H1 (cell line): ENCODE measurements at regions not wholly inside any gene's neighbourhood (a gene's known extent, or its start where the extent isn't known, plus 50 kb on each side); places are given as distances from the start of the nearest gene placed in this dataset.

Experiments used
- CTCF ChIA-PET: fragments of 300-600 bp; sonication (Branson Sonifier 250); formaldehyde crosslinking; loops from one replicate; lab custom pipeline; 2021; ENCODE audit not compliant: partially characterized antibody; lab: Charles Lee
- POLR2A ChIA-PET: fragments of 300-600 bp; sonication (Branson Sonifier 250); formaldehyde crosslinking; loops from one replicate; lab custom pipeline; 2021; ENCODE audit warnings: inconsistent platforms; ENCODE audit not compliant: partially characterized antibody; lab: Charles Lee
- DNase-seq, 2 experiments: peaks; one replicate each; pipeline versions ENCODE4 v3.0.0 to v3.0.0-alpha.2; 2010 to 2022; ENCODE audit warnings: low spot score in 2 of 2, low read depth in 1 of 2, mixed read lengths in 1 of 2
- FAIRE-seq: peaks from 2 replicates; lab custom pipeline; 2011; peaks lifted over from hg19 to GRCh38; lab: Jason Lieb, UNC
- H2AFZ ChIP-seq: 2 replicates; pipeline ENCODE4 v1.8.1; 2012; ENCODE audit warnings: low read length, inconsistent platforms
- H2AK5ac ChIP-seq: 2 replicates; pipeline ENCODE4 v1.6.1; 2013; ENCODE audit warnings: low read depth, low read length
- H2BK120ac ChIP-seq: replicated peaks from 2 replicates; pipeline ENCODE3; 2013; ENCODE audit warnings: low read depth, low read length, inconsistent platforms
- H2BK12ac ChIP-seq: 2 replicates; pipeline ENCODE4 v1.6.1; 2013; ENCODE audit warnings: low read depth, low read length
- H2BK15ac ChIP-seq: 2 replicates; pipeline ENCODE4 v1.6.1; 2013; ENCODE audit warnings: low read length
- H2BK20ac ChIP-seq: 2 replicates; pipeline ENCODE4 v1.6.1; 2013; ENCODE audit warnings: low read length
- H2BK5ac ChIP-seq: 2 replicates; pipeline ENCODE4 v1.6.1; 2013; ENCODE audit warnings: low read depth, low read length
- H3K14ac ChIP-seq: 2 replicates; pipeline ENCODE4 v1.6.1; 2013; ENCODE audit warnings: inconsistent platforms; ENCODE audit not compliant: insufficient read length
- H3K18ac ChIP-seq: 2 replicates; pipeline ENCODE4 v1.6.1; 2013; ENCODE audit warnings: low read length; ENCODE audit errors: extremely low read depth
- H3K23ac ChIP-seq: 2 replicates; pipeline ENCODE4 v1.6.1; 2013; ENCODE audit warnings: inconsistent platforms; ENCODE audit not compliant: insufficient read length
- H3K23me2 ChIP-seq: 2 replicates; pipeline ENCODE4 v1.6.1; 2013; ENCODE audit warnings: low read depth, low read length
- H3K27ac ChIP-seq: 2 replicates; pipeline ENCODE4 v1.6.1; 2011; ENCODE audit warnings: low read depth, low read length, inconsistent platforms
- H3K27me3 ChIP-seq, 4 experiments: replicated peaks in 1 of 4; 1 replicate in 1 of 4; 2 replicates in 3 of 4; pipeline versions ENCODE4 v1.6.1 to v1.8.1; 2011 to 2013; ENCODE audit warnings: low read length in 3 of 4, mild to moderate bottlenecking in 3 of 4, inconsistent platforms in 2 of 4, mixed read lengths in 2 of 4, moderate library complexity in 1 of 4; ENCODE audit not compliant: control insufficient read depth in 3 of 4, insufficient read depth in 3 of 4; ENCODE audit errors: extremely low read depth in 1 of 4
- H3K36me3 ChIP-seq, 4 experiments: 2 replicates each; pipeline versions ENCODE4 v1.6.1 to v1.8.1; 2011 to 2013; ENCODE audit warnings: mild to moderate bottlenecking in 4 of 4, low read length in 3 of 4, moderate library complexity in 2 of 4, control low read depth in 1 of 4, inconsistent platforms in 1 of 4; ENCODE audit not compliant: insufficient read depth in 4 of 4, control insufficient read depth in 2 of 4
- H3K4ac ChIP-seq: replicated peaks from 2 replicates; pipeline ENCODE3; 2013; ENCODE audit warnings: low read length, low read depth, mixed read lengths, inconsistent platforms; ENCODE audit not compliant: insufficient read length
- H3K4me1 ChIP-seq, 4 experiments: replicated peaks in 1 of 4; 1 replicate in 1 of 4; 2 replicates in 3 of 4; pipeline versions ENCODE4 v1.6.1 to v1.8.1; 2011 to 2013; ENCODE audit warnings: low read length in 3 of 4, inconsistent platforms in 2 of 4, mixed read lengths in 1 of 4; ENCODE audit not compliant: insufficient read depth in 4 of 4, control insufficient read depth in 3 of 4
- H3K4me2 ChIP-seq, 2 experiments: 2 replicates each; pipeline versions ENCODE4 v1.6.1 to v1.8.1; 2011 to 2013; ENCODE audit warnings: low read depth in 2 of 2, low read length in 2 of 2, control low read depth in 1 of 2, inconsistent platforms in 1 of 2, mild to moderate bottlenecking in 1 of 2; ENCODE audit not compliant: insufficient read depth in 1 of 2
- H3K4me3 ChIP-seq, 4 experiments: fragments of 200-600, 300-600 bp in 1 of 4; sonication (generic), shearing (Covaris generic), sonication (Bioruptor Twin) in 1 of 4; 2 replicates each; pipeline versions ENCODE4 v1.5.1 to v1.8.1; 2011 to 2016; ENCODE audit warnings: low read length in 4 of 4, low read depth in 3 of 4, control low read depth in 2 of 4, inconsistent platforms in 2 of 4, mild to moderate bottlenecking in 2 of 4, mixed read lengths in 1 of 4, moderate library complexity in 1 of 4; ENCODE audit not compliant: insufficient read depth in 2 of 4; ENCODE audit errors: extremely low read depth in 1 of 4
- H3K56ac ChIP-seq: replicated peaks from 2 replicates; pipeline ENCODE3; 2013; ENCODE audit warnings: low read depth, mild to moderate bottlenecking, mixed read lengths, low read length, inconsistent platforms; ENCODE audit not compliant: insufficient read length
- H3K79me1 ChIP-seq: 2 replicates; pipeline ENCODE4 v1.6.1; 2013; ENCODE audit warnings: low read depth, low read length, control low read depth
- H3K79me2 ChIP-seq, 2 experiments: 2 replicates each; pipeline versions ENCODE4 v1.6.1 to v1.8.1; 2012 to 2013; ENCODE audit warnings: low read length in 2 of 2, mild to moderate bottlenecking in 2 of 2, inconsistent platforms in 1 of 2; ENCODE audit not compliant: insufficient read depth in 2 of 2, control insufficient read depth in 1 of 2
- H3K9ac ChIP-seq, 4 experiments: replicated peaks in 1 of 4; 1 replicate in 1 of 4; 2 replicates in 3 of 4; pipeline versions ENCODE4 v1.6.1 to v1.8.1; 2011 to 2013; ENCODE audit warnings: low read depth in 3 of 4, low read length in 3 of 4, control low read depth in 2 of 4, mild to moderate bottlenecking in 2 of 4, moderate library complexity in 2 of 4, inconsistent platforms in 1 of 4; ENCODE audit errors: extremely low read depth in 1 of 4
- H3K9me3 ChIP-seq, 2 experiments: 2 replicates each; pipeline versions ENCODE4 v1.6.1 to v1.8.1; 2012 to 2013; ENCODE audit warnings: mild to moderate bottlenecking in 2 of 2, moderate library complexity in 2 of 2, control low read depth in 1 of 2, inconsistent platforms in 1 of 2, low read depth in 1 of 2, low read length in 1 of 2, mixed read lengths in 1 of 2; ENCODE audit not compliant: insufficient read depth in 2 of 2
- H4K20me1 ChIP-seq, 2 experiments: replicated peaks in 1 of 2; 2 replicates each; pipeline versions ENCODE3 to v1.8.1; 2011 to 2013; ENCODE audit warnings: inconsistent platforms in 2 of 2, low read length in 2 of 2, mild to moderate bottlenecking in 1 of 2; ENCODE audit not compliant: insufficient read depth in 2 of 2, control insufficient read depth in 1 of 2
- H4K5ac ChIP-seq: 2 replicates; pipeline ENCODE4 v1.6.1; 2013; ENCODE audit warnings: low read length, low read depth, mixed read lengths, inconsistent platforms; ENCODE audit not compliant: insufficient read length
- H4K8ac ChIP-seq: 2 replicates; pipeline ENCODE4 v1.8.0; 2013; ENCODE audit warnings: mild to moderate bottlenecking, moderate library complexity, low read length, inconsistent platforms; ENCODE audit not compliant: insufficient read depth; ENCODE audit errors: extremely low read depth
- H4K91ac ChIP-seq: replicated peaks from 2 replicates; pipeline ENCODE3; 2013; ENCODE audit warnings: low read length, mixed read lengths, inconsistent platforms; ENCODE audit not compliant: insufficient read length
- ASH2L ChIP-seq: fragments of 200-600, 300-600 bp; sonication (generic); IDR thresholded peaks from one replicate; pipeline ENCODE4 v1.7.1; 2017; ENCODE audit warnings: low read length
- CBX8 ChIP-seq: fragments of 300-800, 300-1000 bp; sonication (generic); IDR thresholded peaks from 2 replicates; pipeline ENCODE4 v1.7.1; 2016; ENCODE audit warnings: low read depth, low read length, borderline replicate concordance
- CEBPB ChIP-seq: IDR thresholded peaks from 2 replicates; pipeline ENCODE4 v1.6.1; 2012; ENCODE audit warnings: low read depth, low read length
- CHD1 ChIP-seq: IDR thresholded peaks from 2 replicates; pipeline ENCODE4 v1.6.1; 2012; ENCODE audit warnings: low read depth, low read length, improper control_type of control experiment
- CHD2 ChIP-seq: IDR thresholded peaks from 2 replicates; pipeline ENCODE4 v1.6.1; 2012; ENCODE audit warnings: low read length, improper control_type of control experiment
- CREB1 ChIP-seq: IDR thresholded peaks from 2 replicates; pipeline ENCODE4 v1.6.1; 2012; ENCODE audit warnings: inconsistent platforms
- EGR1 ChIP-seq: IDR thresholded peaks from 2 replicates; pipeline ENCODE4 v1.6.1; 2011; ENCODE audit warnings: low read depth, low read length, borderline replicate concordance
- GABPA ChIP-seq: IDR thresholded peaks from 2 replicates; pipeline ENCODE4 v1.6.1; 2011; ENCODE audit warnings: mild to moderate bottlenecking, low read length, moderate library complexity, borderline replicate concordance; ENCODE audit not compliant: insufficient read depth
- HDAC6 ChIP-seq: IDR thresholded peaks from one replicate; pipeline ENCODE4 v1.7.1; 2012; ENCODE audit warnings: low read depth, mild to moderate bottlenecking, inconsistent platforms, low read length, moderate library complexity
- JUND ChIP-seq: IDR thresholded peaks from 2 replicates; pipeline ENCODE4 v1.6.1; 2011; ENCODE audit warnings: mild to moderate bottlenecking, improper control_type of control experiment, low read length
- KDM1A ChIP-seq: fragments of 200-600, 300-600 bp; sonication (generic); IDR thresholded peaks from 2 replicates; pipeline ENCODE4 v1.7.1; 2016; ENCODE audit warnings: mild to moderate bottlenecking, low read length, borderline replicate concordance
- POLR2AphosphoS5 ChIP-seq: IDR thresholded peaks from 2 replicates; pipeline ENCODE4 v1.6.1; 2011; ENCODE audit warnings: low read depth, low read length
- RBBP5 ChIP-seq: IDR thresholded peaks from 2 replicates; pipeline ENCODE4 v1.7.1; 2012; ENCODE audit warnings: low read depth, mild to moderate bottlenecking, inconsistent platforms, low read length, moderate library complexity, borderline replicate concordance
- RNF2 ChIP-seq: fragments of 200-900, 300-1000 bp; sonication (generic); IDR thresholded peaks from 2 replicates; pipeline ENCODE4 v1.7.1; 2016; ENCODE audit warnings: borderline replicate concordance, low read depth, mild to moderate bottlenecking, antibody characterized with exemption, low read length; ENCODE audit not compliant: poor library complexity, severe bottlenecking; ENCODE audit errors: missing control alignments
- TAF1 ChIP-seq: IDR thresholded peaks from 2 replicates; pipeline ENCODE4 v1.6.1; 2011; ENCODE audit warnings: mild to moderate bottlenecking, low read depth, low read length
- TCF12 ChIP-seq: IDR thresholded peaks from 2 replicates; pipeline ENCODE4 v1.6.1; 2011; ENCODE audit warnings: low read depth, mild to moderate bottlenecking, low read length
- YY1 ChIP-seq: IDR thresholded peaks from 2 replicates; pipeline ENCODE4 v1.6.1; 2011; ENCODE audit warnings: low read depth, mild to moderate bottlenecking, low read length
- WGBS, 2 experiments: shearing (Covaris generic) in 1 of 2; methylation state at CpG; one replicate each; pipeline versions ENCODE4 v1.1.6 to v1.1.7; 2013 to 2015; ENCODE audit warnings: low lambda C conversion rate in 2 of 2, mixed read lengths in 2 of 2, inconsistent platforms in 1 of 2, low coverage in 1 of 2, missing lambda C conversion rate in 1 of 2; ENCODE audit not compliant: insufficient replicate concordance in 2 of 2, insufficient coverage in 1 of 2, insufficient read length in 1 of 2; ENCODE audit errors: extremely low coverage in 1 of 2, missing lambda C conversion rate in 1 of 2; 5-methylcytosine and 5-hydroxymethylcytosine counted together

- H2BK15ac ChIP-seq, result no peak overlapping the region
- no peak overlapping the region for H2BK120ac ChIP-seq
- H3K4me2 ChIP-seq, result no peak overlapping the region
- no peak overlapping the region for H3K18ac ChIP-seq
- no peak overlapping the region for H3K4ac ChIP-seq
- H3K79me2 ChIP-seq, result no peaks in the 10 kb centered on the region
- H2BK5ac ChIP-seq, result no peak overlapping the region
- no peak overlapping the region for H4K5ac ChIP-seq
- no peak overlapping the region for H3K14ac ChIP-seq
- H2AK5ac ChIP-seq, result no peak overlapping the region
- 87% methylated on average over 2 of the region's 2 CpGs; no CpG with 5 or more reads in 1 of the 2 experiments for WGBS, 2 experiments
- H2BK12ac ChIP-seq, result no peak overlapping the region
- H4K91ac ChIP-seq, result no peak overlapping the region
- FAIRE-seq, result no peak
- H2AFZ ChIP-seq, result no peak overlapping the region
- H4K20me1 ChIP-seq, result no peaks in the 10 kb centered on the region
- ChIA-PET POLR2A (no interaction called here), CTCF (no interaction called here)
- H2BK20ac ChIP-seq, result no peak overlapping the region
- no peaks in the 10 kb centered on the region for H3K36me3 ChIP-seq
- no peak overlapping the region for H3K27ac ChIP-seq
- H3K23ac ChIP-seq, result no peak overlapping the region
- no peaks in the 10 kb centered on the region for H3K23me2 ChIP-seq
- no peaks in the 10 kb centered on the region for H3K4me1 ChIP-seq
- H3K27me3 ChIP-seq, result no peaks in the 10 kb centered on the region
- H3K4me3 ChIP-seq, result no peak overlapping the region
- H4K8ac ChIP-seq, result no peak overlapping the region
- no peak overlapping the region for H3K56ac ChIP-seq
- DNase-seq, result no peak
- H3K9me3 ChIP-seq, result no peaks in the 10 kb centered on the region
- no peak overlapping the region for H3K9ac ChIP-seq
- no peaks in the 10 kb centered on the region for H3K79me1 ChIP-seq
- TF ChIP-seq CBX8 (no peak), RNF2 (no peak), TAF1 (no peak), CEBPB (no peak), POLR2AphosphoS5 (no peak), GABPA (no peak), EGR1 (no peak), TCF12 (no peak), ASH2L (no peak), CHD1 (no peak), RBBP5 (no peak), HDAC6 (no peak), KDM1A (no peak), CREB1 (no peak), JUND (no peak), YY1 (no peak), CHD2 (no peak)
Measured at GRCh38 chr13:70188567-70188966, 80.3 kb upstream of the KLHL1 start.
